ENCODE measurements at regions not wholly inside any gene's neighbourhood (a gene's known extent, or its start where the extent isn't known, plus 50 kb on each side); places are given as distances from the start of the nearest gene placed in this dataset.
A peak's percentile ranks its signal among the peaks of the same experiment; 100 is the strongest.

DNA sequence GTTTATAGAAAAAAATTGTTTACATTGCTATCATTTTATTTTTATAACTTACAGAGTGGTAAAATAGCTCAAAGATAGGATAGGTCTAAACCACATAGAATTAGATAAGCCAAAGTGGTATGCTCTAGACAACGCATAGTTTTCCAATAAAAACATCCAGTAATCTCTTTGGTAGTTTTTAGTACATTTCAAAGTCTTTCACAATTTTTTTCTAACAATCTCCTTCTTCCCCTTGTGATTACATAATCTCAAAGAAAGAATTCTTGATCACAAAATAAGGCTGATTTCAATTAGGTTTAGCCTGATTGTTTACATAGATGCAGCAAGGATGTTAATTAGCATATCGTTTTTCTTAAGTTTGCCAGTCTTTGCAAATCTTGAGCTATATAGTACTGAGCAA lies 460.0 kb downstream of the FUT8 start:
- no peak overlapping the region for H3K9ac ChIP-seq (ENCODE audit: insufficient read depth, low read length)
- no peak overlapping the region for H2AFZ ChIP-seq (ENCODE audit: low read length)
- H3K4me1 ChIP-seq (ENCODE audit: control insufficient read depth, extremely low read depth, insufficient read depth, low read length): no peaks in the 10 kb centered on the region
- peak in 1 of 2 donors; percentile 23 for DNase-seq (ENCODE audit: low read depth in 2 of 2)
- H3K4me3 ChIP-seq (replicated peaks in 1 of 4; ENCODE audit: control extremely low read depth in 1 of 4, insufficient read depth in 1 of 4, low read depth in 3 of 4, low read length in 4 of 4): no peak overlapping the region
- no peak overlapping the region for H3K27ac ChIP-seq (ENCODE audit: insufficient read depth, low read length)
- no peak overlapping the region for H3K4me2 ChIP-seq (ENCODE audit: extremely low read depth, insufficient read depth, low read length)
- H3K9me3 ChIP-seq (ENCODE audit: control insufficient read depth, insufficient read depth, low read depth, low read length): no peaks in the 10 kb centered on the region
- no peaks in the 10 kb centered on the region for H3K27me3 ChIP-seq (ENCODE audit: control insufficient read depth, insufficient read depth, low read length)
- H4K20me1 ChIP-seq (ENCODE audit: control insufficient read depth, extremely low read depth, insufficient read depth, low read length): no peaks in the 10 kb centered on the region
- H3K79me2 ChIP-seq (ENCODE audit: control insufficient read depth, insufficient read depth, low read length): no peaks in the 10 kb centered on the region
- TF ChIP-seq, protein P1, sequence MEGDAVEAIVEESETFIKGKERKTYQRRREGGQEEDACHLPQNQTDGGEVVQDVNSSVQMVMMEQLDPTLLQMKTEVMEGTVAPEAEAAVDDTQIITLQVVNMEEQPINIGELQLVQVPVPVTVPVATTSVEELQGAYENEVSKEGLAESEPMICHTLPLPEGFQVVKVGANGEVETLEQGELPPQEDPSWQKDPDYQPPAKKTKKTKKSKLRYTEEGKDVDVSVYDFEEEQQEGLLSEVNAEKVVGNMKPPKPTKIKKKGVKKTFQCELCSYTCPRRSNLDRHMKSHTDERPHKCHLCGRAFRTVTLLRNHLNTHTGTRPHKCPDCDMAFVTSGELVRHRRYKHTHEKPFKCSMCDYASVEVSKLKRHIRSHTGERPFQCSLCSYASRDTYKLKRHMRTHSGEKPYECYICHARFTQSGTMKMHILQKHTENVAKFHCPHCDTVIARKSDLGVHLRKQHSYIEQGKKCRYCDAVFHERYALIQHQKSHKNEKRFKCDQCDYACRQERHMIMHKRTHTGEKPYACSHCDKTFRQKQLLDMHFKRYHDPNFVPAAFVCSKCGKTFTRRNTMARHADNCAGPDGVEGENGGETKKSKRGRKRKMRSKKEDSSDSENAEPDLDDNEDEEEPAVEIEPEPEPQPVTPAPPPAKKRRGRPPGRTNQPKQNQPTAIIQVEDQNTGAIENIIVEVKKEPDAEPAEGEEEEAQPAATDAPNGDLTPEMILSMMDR (conservative IDR thresholded peaks at IDR 0.05 in 1 of 2, IDR thresholded peaks at IDR 0.05 in 1 of 2; ENCODE audit: low read depth in 1 of 2, low read length in 2 of 2): no peak
- TF ChIP-seq EZH2 (IDR thresholded peaks at IDR 0.05; ENCODE audit: low read length, missing control alignments): no peak
- H3K36me3 ChIP-seq (ENCODE audit: control insufficient read depth, insufficient read depth, low read length): no peaks in the 10 kb centered on the region

DNA sequence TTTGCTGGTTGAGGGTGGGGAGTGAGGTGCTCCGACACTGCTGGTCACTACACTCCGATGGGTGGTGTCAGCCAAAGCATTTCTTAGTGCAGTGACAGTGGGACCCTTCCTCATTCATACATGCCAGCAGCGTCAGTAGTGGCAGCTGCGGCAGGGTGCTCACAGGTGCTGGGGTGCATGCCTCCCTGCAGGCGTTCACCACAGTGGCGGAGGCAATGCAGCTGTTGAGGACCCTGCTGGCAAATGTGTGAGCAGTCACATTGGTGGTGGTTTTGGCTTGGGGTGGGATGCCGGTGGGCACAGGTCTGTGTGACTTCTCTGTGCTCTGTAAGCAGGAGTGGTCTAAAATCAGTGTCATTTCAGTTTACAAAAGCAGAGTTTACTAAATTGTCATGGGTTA lies 464.6 kb downstream of the FUT8 start:
- H3K4me2 ChIP-seq (ENCODE audit: extremely low read depth, insufficient read depth, low read length): no peak overlapping the region
- no peaks in the 10 kb centered on the region for H3K27me3 ChIP-seq (ENCODE audit: control insufficient read depth, insufficient read depth, low read length)
- no peaks in the 10 kb centered on the region for H3K79me2 ChIP-seq (ENCODE audit: control insufficient read depth, insufficient read depth, low read length)
- H3K27ac ChIP-seq (ENCODE audit: insufficient read depth, low read length): no peak overlapping the region
- no peak overlapping the region for H3K4me3 ChIP-seq (replicated peaks in 1 of 4; ENCODE audit: control extremely low read depth in 1 of 4, insufficient read depth in 1 of 4, low read depth in 3 of 4, low read length in 4 of 4)
- H2AFZ ChIP-seq (ENCODE audit: low read length): no peak overlapping the region
- TF ChIP-seq, protein P1 (conservative IDR thresholded peaks at IDR 0.05 in 1 of 2, IDR thresholded peaks at IDR 0.05 in 1 of 2; ENCODE audit: low read depth in 1 of 2, low read length in 2 of 2): no peak
- TF ChIP-seq EZH2 (IDR thresholded peaks at IDR 0.05; ENCODE audit: low read length, missing control alignments): no peak
- H3K36me3 ChIP-seq (ENCODE audit: control insufficient read depth, insufficient read depth, low read length): no peaks in the 10 kb centered on the region
- no peaks in the 10 kb centered on the region for H4K20me1 ChIP-seq (ENCODE audit: control insufficient read depth, extremely low read depth, insufficient read depth, low read length)
- no peak for DNase-seq (ENCODE audit: low read depth in 2 of 2)
- H3K9ac ChIP-seq (ENCODE audit: insufficient read depth, low read length): no peak overlapping the region
- H3K4me1 ChIP-seq (ENCODE audit: control insufficient read depth, extremely low read depth, insufficient read depth, low read length): no peaks in the 10 kb centered on the region
- no peaks in the 10 kb centered on the region for H3K9me3 ChIP-seq (ENCODE audit: control insufficient read depth, insufficient read depth, low read depth, low read length)

DNA sequence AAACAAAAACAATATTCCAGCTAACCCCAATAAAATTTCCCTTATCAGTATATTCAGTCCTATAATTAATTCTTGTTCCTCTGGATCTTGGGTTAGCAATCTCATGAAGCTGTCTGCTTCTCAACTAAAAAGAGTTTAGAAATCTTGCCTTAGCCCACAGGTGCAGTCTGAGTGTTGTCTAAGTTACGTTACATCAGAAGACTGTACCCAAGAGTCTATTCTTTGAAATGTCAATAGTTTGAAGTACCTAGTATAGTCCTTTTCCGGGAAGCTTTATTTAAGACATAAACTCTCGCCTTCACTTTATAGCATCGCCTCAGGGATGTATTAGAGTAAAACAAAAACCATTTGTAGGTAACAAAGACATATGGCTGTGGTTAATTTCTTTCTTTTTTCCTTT lies 465.1 kb downstream of the FUT8 start:
- H3K4me2 ChIP-seq (ENCODE audit: extremely low read depth, insufficient read depth, low read length): no peak overlapping the region
- H4K20me1 ChIP-seq (ENCODE audit: control insufficient read depth, extremely low read depth, insufficient read depth, low read length): no peaks in the 10 kb centered on the region
- no peak for TF ChIP-seq EZH2 (IDR thresholded peaks at IDR 0.05; ENCODE audit: low read length, missing control alignments)
- TF ChIP-seq, protein P1 (conservative IDR thresholded peaks at IDR 0.05 in 1 of 2, IDR thresholded peaks at IDR 0.05 in 1 of 2; ENCODE audit: low read depth in 1 of 2, low read length in 2 of 2): no peak
- H3K4me3 ChIP-seq (replicated peaks in 1 of 4; ENCODE audit: control extremely low read depth in 1 of 4, insufficient read depth in 1 of 4, low read depth in 3 of 4, low read length in 4 of 4): no peak overlapping the region
- no peak for DNase-seq (ENCODE audit: low read depth in 2 of 2)
- H3K9ac ChIP-seq (ENCODE audit: insufficient read depth, low read length): no peak overlapping the region
- H3K79me2 ChIP-seq (ENCODE audit: control insufficient read depth, insufficient read depth, low read length): no peaks in the 10 kb centered on the region
- H3K27ac ChIP-seq (ENCODE audit: insufficient read depth, low read length): no peak overlapping the region
- no peaks in the 10 kb centered on the region for H3K4me1 ChIP-seq (ENCODE audit: control insufficient read depth, extremely low read depth, insufficient read depth, low read length)
- H3K27me3 ChIP-seq (ENCODE audit: control insufficient read depth, insufficient read depth, low read length): no peaks in the 10 kb centered on the region
- no peaks in the 10 kb centered on the region for H3K36me3 ChIP-seq (ENCODE audit: control insufficient read depth, insufficient read depth, low read length)
- no peaks in the 10 kb centered on the region for H3K9me3 ChIP-seq (ENCODE audit: control insufficient read depth, insufficient read depth, low read depth, low read length)
- no peak overlapping the region for H2AFZ ChIP-seq (ENCODE audit: low read length)

Measured in fibroblast of lung (primary cell).